ENCODE measurements at regions not wholly inside any gene's neighbourhood (a gene's known extent, or its start where the extent isn't known, plus 50 kb on each side); places are given as distances from the start of the nearest gene placed in this dataset.

- H3K36me3 ChIP-seq = no peaks in the 10 kb centered on the region
- no peaks in the 10 kb centered on the region for H3K27me3 ChIP-seq
- DNase-seq (no peak), ATAC-seq (no peak)
- TF ChIP-seq CTCF (IDR thresholded peaks at IDR 0.05) (no peak), POLR2A (IDR thresholded peaks at IDR 0.05) (no peak)
- no peaks in the 10 kb centered on the region for H3K9me3 ChIP-seq
- no peak overlapping the region for H3K4me3 ChIP-seq
- 49% methylated on average over 3 of the region's 10 CpGs for WGBS (ENCODE audit: insufficient coverage, low coverage, low lambda C conversion rate, missing lambda C conversion rate)
- H3K27ac ChIP-seq = no peak overlapping the region
- no peaks in the 10 kb centered on the region for H3K4me1 ChIP-seq
- intact Hi-C loops (cut with DNase I) = no loop called here
Measured at GRCh38 chr13:111902726-111903125, 164.2 kb upstream of the SOX1 start.

GRCh38 chr13:111903143-111903542, 163.8 kb upstream of the SOX1 start:
- DNase-seq = no peak
- Histone ChIP-seq H3K27me3 (no peaks in the 10 kb centered on the region), H3K4me3 (no peak overlapping the region), H3K9me3 (no peaks in the 10 kb centered on the region), H3K36me3 (no peaks in the 10 kb centered on the region), H3K4me1 (no peaks in the 10 kb centered on the region), H3K27ac (no peak overlapping the region)
- WGBS (ENCODE audit: insufficient coverage, low coverage, low lambda C conversion rate, missing lambda C conversion rate) = 20% methylated on average over 3 of the region's 5 CpGs
- no peak for ATAC-seq
- TF ChIP-seq POLR2A (IDR thresholded peaks at IDR 0.05) = no peak
- TF ChIP-seq CTCF (IDR thresholded peaks at IDR 0.05) = no peak
- intact Hi-C loops (cut with DNase I) = no loop called here

- Histone ChIP-seq H3K9me3 (no peaks in the 10 kb centered on the region), H3K4me3 (no peak overlapping the region), H3K27me3 (no peaks in the 10 kb centered on the region), H3K36me3 (no peaks in the 10 kb centered on the region), H3K27ac (no peak overlapping the region), H3K4me1 (no peaks in the 10 kb centered on the region)
- WGBS (ENCODE audit: insufficient coverage, low coverage, low lambda C conversion rate, missing lambda C conversion rate) = 65% methylated on average over 7 of the region's 7 CpGs
- peak in 1 of 3 donors; percentile 24 for DNase-seq
- intact Hi-C loops (cut with DNase I) = no loop called here
- no peak for ATAC-seq
- TF ChIP-seq POLR2A (IDR thresholded peaks at IDR 0.05) (no peak), CTCF (IDR thresholded peaks at IDR 0.05) (no peak)
Measured at GRCh38 chr13:111904166-111904565, 162.8 kb upstream of the SOX1 start.

GRCh38 chr13:111904701-111905608, 162.0 kb upstream of the SOX1 start:
- DNase-seq = peak in 1 of 3 donors; percentile 27
- TF ChIP-seq CTCF (IDR thresholded peaks at IDR 0.05) (no peak), POLR2A (IDR thresholded peaks at IDR 0.05) (no peak)
- H3K27ac ChIP-seq = no peak overlapping the region
- no peaks in the 10 kb centered on the region for H3K9me3 ChIP-seq
- intact Hi-C loops (cut with DNase I) = no loop called here
- no peaks in the 10 kb centered on the region for H3K36me3 ChIP-seq
- no peaks in the 10 kb centered on the region for H3K27me3 ChIP-seq
- 77% methylated on average over 27 of the region's 47 CpGs for WGBS (ENCODE audit: insufficient coverage, low coverage, low lambda C conversion rate, missing lambda C conversion rate)
- H3K4me1 ChIP-seq = no peaks in the 10 kb centered on the region
- ATAC-seq = no peak
- H3K4me3 ChIP-seq = no peak overlapping the region
